ENCODE measurements at regions not wholly inside any gene's neighbourhood (a gene's known extent, or its start where the extent isn't known, plus 50 kb on each side); places are given as distances from the start of the nearest gene placed in this dataset.
"Not testable (repeated sequence)": the region's sequence is repeated elsewhere in the genome, so short reads cannot be mapped to it uniquely, and the experiment has no call there.

- Mint-ChIP-seq H3K36me3 (ENCODE audit: low read depth) (no peaks in the 10 kb centered on the region), H3K4me3 (no peak overlapping the region), H3K4me1 (peaks cover 9% of the 10 kb centered on the region), H3K9me3 (no peaks in the 10 kb centered on the region), H3K27me3 (ENCODE audit: low read depth) (no peaks in the 10 kb centered on the region), H3K27ac (ENCODE audit: unreplicated experiment) (no peak overlapping the region)
- DNase-seq (ENCODE audit: low read depth, low spot score) = no peak
- no peak for TF ChIP-seq CTCF (conservative IDR thresholded peaks at IDR 0.05)
Observed at GRCh38 chr6:14518515-14519217, 401.1 kb downstream of the CD83 start.

GRCh38 chr6:14520029-14520428 is 402.5 kb downstream of the CD83 start:
- H3K4me3 Mint-ChIP-seq = no peak overlapping the region
- H3K4me1 Mint-ChIP-seq = peaks cover 9% of the 10 kb centered on the region
- DNase-seq (ENCODE audit: low read depth, low spot score) = no peak
- no peaks in the 10 kb centered on the region for H3K27me3 Mint-ChIP-seq (ENCODE audit: low read depth)
- no peaks in the 10 kb centered on the region for H3K9me3 Mint-ChIP-seq
- no peak for TF ChIP-seq CTCF (conservative IDR thresholded peaks at IDR 0.05)
- no peaks in the 10 kb centered on the region for H3K36me3 Mint-ChIP-seq (ENCODE audit: low read depth)
- no peak overlapping the region for H3K27ac Mint-ChIP-seq (ENCODE audit: unreplicated experiment)

DNA sequence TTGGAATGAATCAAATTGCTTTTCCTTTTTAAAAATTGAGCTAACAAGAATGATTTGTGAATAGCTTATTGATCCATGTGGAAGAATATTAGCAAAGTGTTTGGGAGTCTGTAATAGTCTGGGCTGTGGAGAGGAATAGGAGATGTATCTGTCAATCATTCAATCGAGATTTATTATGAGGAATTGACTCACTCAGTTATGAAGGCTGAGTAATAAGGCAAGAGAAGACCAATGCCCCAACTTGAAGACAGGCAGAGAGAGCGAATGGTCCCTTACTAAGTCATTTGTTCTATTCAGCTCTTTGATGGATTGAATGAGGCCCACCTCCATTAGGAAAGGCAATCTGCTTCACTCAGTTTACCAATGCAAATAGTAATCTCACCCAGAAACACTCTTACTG is 403.0 kb downstream of the CD83 start:
- H3K27ac Mint-ChIP-seq (ENCODE audit: unreplicated experiment) = no peak overlapping the region
- TF ChIP-seq CTCF (conservative IDR thresholded peaks at IDR 0.05) = no peak
- H3K36me3 Mint-ChIP-seq (ENCODE audit: low read depth) = no peaks in the 10 kb centered on the region
- H3K27me3 Mint-ChIP-seq (ENCODE audit: low read depth) = no peaks in the 10 kb centered on the region
- peaks cover 9% of the 10 kb centered on the region for H3K4me1 Mint-ChIP-seq
- no peak for DNase-seq (ENCODE audit: low read depth, low spot score)
- no peak overlapping the region for H3K4me3 Mint-ChIP-seq
- no peaks in the 10 kb centered on the region for H3K9me3 Mint-ChIP-seq

DNA sequence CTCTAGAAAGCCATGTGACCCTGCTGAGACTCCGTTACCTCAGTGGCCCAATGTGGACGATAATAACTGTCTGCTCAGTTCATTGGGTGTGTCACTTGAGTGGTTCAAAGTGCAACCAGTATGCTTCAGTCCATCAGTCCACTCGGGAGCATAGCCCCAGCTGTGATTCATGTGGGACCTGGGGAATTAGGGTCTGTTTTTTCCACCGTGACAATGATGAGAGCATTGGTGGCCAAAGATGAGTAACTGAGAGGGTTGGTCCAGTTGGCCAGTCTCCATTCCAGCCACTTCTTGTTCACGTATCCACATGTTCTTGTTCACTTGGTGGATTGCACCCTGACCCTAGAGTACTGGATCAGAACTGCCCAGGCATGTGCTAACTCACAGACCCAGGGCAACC is 403.6 kb downstream of the CD83 start:
- Mint-ChIP-seq H3K9me3 (no peaks in the 10 kb centered on the region), H3K4me1 (peaks cover 7% of the 10 kb centered on the region), H3K27me3 (ENCODE audit: low read depth) (no peaks in the 10 kb centered on the region), H3K27ac (ENCODE audit: unreplicated experiment) (no peak overlapping the region), H3K36me3 (ENCODE audit: low read depth) (no peaks in the 10 kb centered on the region), H3K4me3 (no peak overlapping the region)
- DNase-seq (ENCODE audit: low read depth, low spot score) = no peak
- no peak for TF ChIP-seq CTCF (conservative IDR thresholded peaks at IDR 0.05)

DNA sequence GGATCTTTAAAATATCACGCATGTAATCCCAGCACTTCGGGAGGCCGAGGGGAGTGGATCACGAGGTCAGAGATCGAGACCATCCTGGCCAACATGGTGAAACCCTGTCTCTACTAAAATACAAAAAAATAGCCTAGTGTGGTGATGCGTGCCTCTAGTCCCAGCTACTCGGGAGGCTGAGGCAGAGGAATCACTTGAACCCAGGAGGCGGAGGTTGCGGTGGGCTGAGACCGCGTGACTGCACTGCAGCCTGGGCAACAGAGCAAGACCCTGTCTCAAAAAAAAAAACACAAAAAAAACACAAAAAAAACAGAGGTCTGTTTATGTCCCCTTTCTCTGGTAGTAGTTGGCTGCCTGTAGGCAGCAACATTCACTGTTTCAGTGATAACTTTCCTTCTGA is 404.3 kb downstream of the CD83 start:
- not testable (repeated sequence) for H3K27me3 Mint-ChIP-seq (ENCODE audit: low read depth); H3K36me3 Mint-ChIP-seq (ENCODE audit: low read depth); DNase-seq (ENCODE audit: low read depth, low spot score); H3K4me1 Mint-ChIP-seq; H3K4me3 Mint-ChIP-seq; H3K9me3 Mint-ChIP-seq; H3K27ac Mint-ChIP-seq (ENCODE audit: unreplicated experiment)

DNA sequence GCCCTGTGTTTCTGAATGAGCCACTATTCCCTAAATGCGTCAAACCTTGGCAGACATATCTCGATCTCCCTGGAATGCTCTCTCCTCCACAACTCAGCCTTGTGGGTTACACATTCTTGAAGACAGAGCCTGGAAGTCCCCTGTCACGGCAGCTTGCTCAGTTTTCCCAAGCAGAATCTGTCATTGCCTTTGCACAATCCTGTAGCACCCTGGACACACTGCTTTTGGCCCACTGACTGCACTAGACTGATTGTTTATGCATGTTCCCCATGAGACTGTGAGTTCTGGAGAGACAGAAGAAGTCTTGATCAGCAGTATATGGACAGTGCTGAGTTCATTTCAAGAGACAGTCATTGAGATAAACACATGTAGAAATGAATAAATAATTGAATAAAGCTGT is 406.7 kb downstream of the CD83 start:
- H3K9me3 Mint-ChIP-seq = peaks cover 12% of the 10 kb centered on the region
- H3K4me1 Mint-ChIP-seq = no peaks in the 10 kb centered on the region
- H3K4me3 Mint-ChIP-seq = no peak overlapping the region
- H3K27me3 Mint-ChIP-seq (ENCODE audit: low read depth) = no peaks in the 10 kb centered on the region
- peaks cover 7% of the 10 kb centered on the region for H3K36me3 Mint-ChIP-seq (ENCODE audit: low read depth)
- H3K27ac Mint-ChIP-seq (ENCODE audit: unreplicated experiment) = no peak overlapping the region
- no peak for TF ChIP-seq CTCF (conservative IDR thresholded peaks at IDR 0.05)
- DNase-seq (ENCODE audit: low read depth, low spot score) = no peak
